ENCODE measurements at regions not wholly inside any gene's neighbourhood (a gene's known extent, or its start where the extent isn't known, plus 50 kb on each side); places are given as distances from the start of the nearest gene placed in this dataset.

- in situ Hi-C loops (cut with MboI): loop anchor here (5.0 kb wide), 1 partner anchor 201 kb away; no protein-coding TSS in a partner anchor
- peak; percentile 56 for FAIRE-seq
- ATAC-seq: peak; percentile 43
- Histone ChIP-seq H3K9me1 (ENCODE audit: control insufficient read depth, insufficient read depth, low read length) (no peaks in the 10 kb centered on the region), H3K9ac (ENCODE audit: insufficient read depth in 1 of 2, low read depth in 2 of 2, low read length in 2 of 2) (no peak overlapping the region), H3K9me3 (replicated peaks; ENCODE audit: control insufficient read depth, insufficient read depth, low read depth, low read length) (no peaks in the 10 kb centered on the region), H3K4me1 (replicated peaks in 1 of 2; ENCODE audit: control insufficient read depth in 2 of 2, insufficient read depth in 2 of 2, low read length in 2 of 2) (peaks cover 16 to 37% of the 10 kb centered on the region in 2 experiments), H3K27ac (ENCODE audit: extremely low read depth, low read depth, low read length) (no peak overlapping the region), H2AFZ (ENCODE audit: low read depth, low read length) (no peak overlapping the region), H4K20me1 (replicated peaks; ENCODE audit: control insufficient read depth, insufficient read depth, low read length) (no peaks in the 10 kb centered on the region), H3K27me3 (ENCODE audit: control insufficient read depth in 2 of 2, insufficient read depth in 2 of 2, low read length in 2 of 2) (peaks cover 0 to 5% of the 10 kb centered on the region in 2 experiments; a peak in 1 of 5 replicates), H3K4me3 (no peak overlapping the region), H3K4me2 (ENCODE audit: insufficient read depth, low read length) (no peak overlapping the region), H3K79me2 (ENCODE audit: control insufficient read depth, insufficient read depth, low read length) (no peaks in the 10 kb centered on the region), H3K36me3 (ENCODE audit: control insufficient read depth, insufficient read depth, low read length) (no peaks in the 10 kb centered on the region)
- POLR2A ChIA-PET: no interaction called here
- CTCF ChIA-PET (ENCODE audit: low intra/inter-chr PET ratio): interaction anchor here (0.5 to 2.5 kb wide), 6 partner anchors 53 to 544 kb away, joined by 3 to 28 read pairs (median 4); partner anchors contain the start of gene DCP2
- DNase-seq (ENCODE audit: extremely low read depth in 1 of 4, low spot score in 3 of 4): peak; percentile 43 to 75 (median 48)
- BruUV-seq (replicated peaks): no TSS peak
- WGBS (ENCODE audit: insufficient coverage, low coverage, missing lambda C conversion rate): 14% methylated on average over 5 of the region's 5 CpGs
- intact Hi-C loops (cut with micrococcal nuclease): loop anchor here (1.0 to 10.0 kb wide), 8 partner anchors 54 to 1053 kb away; partner anchors contain the start of genes DCP2 and REEP5
- TF ChIP-seq RBBP5 (IDR thresholded peaks at IDR 0.05; ENCODE audit: borderline replicate concordance, insufficient read depth, low read length, poor library complexity, severe bottlenecking): no peak
- TF ChIP-seq MAFG (tag; conservative IDR thresholded peaks at IDR 0.05): no peak
- TF ChIP-seq KDM1A (IDR thresholded peaks at IDR 0.05): peak in 1 of 2 experiments; percentile 24; a peak in 1 of 4 replicates
- TF ChIP-seq ZBTB17 (CRISPR knock-in tag; IDR thresholded peaks at IDR 0.05): no peak
- TF ChIP-seq CREM (IDR thresholded peaks at IDR 0.05; ENCODE audit: low read depth): peak; percentile 48; the same call in 1 of the 2 replicates
- 0 out of 2 replicates have a peak, but pooled peaks have one; percentile 17 for TF ChIP-seq RNF2 (IDR thresholded peaks at IDR 0.05)
- TF ChIP-seq ESRRB (CRISPR knock-in tag; IDR thresholded peaks at IDR 0.05; ENCODE audit: borderline replicate concordance): no peak
- no peak for TF ChIP-seq CXXC5 (CRISPR knock-in tag; IDR thresholded peaks at IDR 0.05)
- peak; percentile 82 for TF ChIP-seq REST (IDR thresholded peaks at IDR 0.05; ENCODE audit: borderline replicate concordance)
- no peak for TF ChIP-seq REST (CRISPR knock-in tag; IDR thresholded peaks at IDR 0.05; ENCODE audit: low read depth)
- peak; percentile 51 to 88 (median 69); a peak in 5 of 6 replicates for TF ChIP-seq CTCF (IDR thresholded peaks at IDR 0.05 in 2 of 3, conservative IDR thresholded peaks at IDR 0.05 in 1 of 3; ENCODE audit: insufficient read depth in 2 of 3, low read depth in 1 of 3, low read length in 3 of 3)
Measured at GRCh38 chr5:112551419-112552032, 132.4 kb upstream of the EPB41L4A start.
